Right lobe of liver (tissue), 4 donors: ENCODE measurements at regions not wholly inside any gene's neighbourhood (a gene's known extent, or its start where the extent isn't known, plus 50 kb on each side); places are given as distances from the start of the nearest gene placed in this dataset.

ENCODE experiments used
- CTCF ChIP-seq, 4 donors: fragments of 200-600 bp in 3 of 4; fragments of 450-650 bp in 1 of 4; IDR thresholded peaks; one replicate each; pipeline versions ENCODE4 v1.5.1 to v1.8.0; 2016 to 2022; ENCODE audit warnings: antibody characterized with exemption in 4 of 4, mild to moderate bottlenecking in 2 of 4
- POLR2A ChIP-seq: fragments of 450-650 bp; IDR thresholded peaks from one replicate; pipeline ENCODE4 v1.6.1; 2017; ENCODE audit warnings: antibody characterized with exemption, mild to moderate bottlenecking
- donor health status: DM: no; HTN: no; CAD: no.
- donor health status: DM: no; HTN: no; CAD: no.
- donor health status: DM: no; HTN: yes; CAD: no.

GRCh38 chr11:115965767-115966504 lies 461.7 kb upstream of the CADM1 start:
- TF ChIP-seq POLR2A: no peak
- TF ChIP-seq CTCF (IDR thresholded peaks at IDR 0.05): no peak
